HCT116 (cell line): ENCODE measurements at regions not wholly inside any gene's neighbourhood (a gene's known extent, or its start where the extent isn't known, plus 50 kb on each side); places are given as distances from the start of the nearest gene placed in this dataset.

ENCODE experiments used
- CBX3 ChIP-seq: IDR thresholded peaks from 2 replicates; pipeline ENCODE4 v1.6.1; 2012; ENCODE audit warnings: low read depth
- CEBPB ChIP-seq: IDR thresholded peaks from 2 replicates; pipeline ENCODE4 v1.6.1; 2012; ENCODE audit warnings: low read depth
- EGR1 ChIP-seq: IDR thresholded peaks from 2 replicates; pipeline ENCODE4 v1.6.1; 2012; ENCODE audit warnings: low read depth
- ELF1 ChIP-seq: IDR thresholded peaks from 2 replicates; pipeline ENCODE4 v1.6.1; 2012; ENCODE audit warnings: low read depth, borderline replicate concordance
- EZH2phosphoT487 ChIP-seq: fragments of 200-600 bp; IDR thresholded peaks from 2 replicates; pipeline ENCODE4 v1.6.1; 2018; ENCODE audit warnings: antibody characterized with exemption, borderline replicate concordance
- JUND ChIP-seq: IDR thresholded peaks from 2 replicates; pipeline ENCODE4 v1.6.1; 2012
- MAX ChIP-seq: IDR thresholded peaks from 2 replicates; pipeline ENCODE4 v1.6.1; 2012
- POLR2AphosphoS5 ChIP-seq: IDR thresholded peaks from 2 replicates; pipeline ENCODE4 v1.6.1; 2011; ENCODE audit warnings: mild to moderate bottlenecking, low read depth, low read length, moderate library complexity
- REST ChIP-seq: IDR thresholded peaks from 2 replicates; pipeline ENCODE4 v1.6.1; 2012; ENCODE audit warnings: low read depth
- SIN3A ChIP-seq: IDR thresholded peaks from 2 replicates; pipeline ENCODE4 v1.6.1; 2012; ENCODE audit warnings: low read depth
- SP1 ChIP-seq: IDR thresholded peaks from 2 replicates; pipeline ENCODE4 v1.6.1; 2012; ENCODE audit warnings: low read depth
- ZBTB33 ChIP-seq: IDR thresholded peaks from 2 replicates; pipeline ENCODE4 v1.6.1; 2011; ENCODE audit warnings: mild to moderate bottlenecking, low read length, moderate library complexity; ENCODE audit not compliant: insufficient replicate concordance; ENCODE audit errors: extremely low read depth

GRCh38 chr17:68182940-68183551 is 64.8 kb upstream of the AMZ2 start (continued):
- TF ChIP-seq MAX (peak; percentile 85), CBX3 (peak; percentile 84; the same call in 1 of the 2 replicates), ZBTB33 (peak; percentile 71), EGR1 (no peak), JUND (peak; percentile 39; the same call in 1 of the 2 replicates), REST (no peak), SIN3A (0 out of 2 replicates have a peak, but pooled peaks have one; percentile 47), ELF1 (no peak), SP1 (peak; percentile 43; the same call in 1 of the 2 replicates), CEBPB (no peak), EZH2phosphoT487 (no peak), POLR2AphosphoS5 (peak; percentile 27; the same call in 1 of the 2 replicates)
